ENCODE measurements at regions not wholly inside any gene's neighbourhood (a gene's known extent, or its start where the extent isn't known, plus 50 kb on each side); places are given as distances from the start of the nearest gene placed in this dataset.
"Not testable (repeated sequence)": the region's sequence is repeated elsewhere in the genome, so short reads cannot be mapped to it uniquely, and the experiment has no call there.

DNA sequence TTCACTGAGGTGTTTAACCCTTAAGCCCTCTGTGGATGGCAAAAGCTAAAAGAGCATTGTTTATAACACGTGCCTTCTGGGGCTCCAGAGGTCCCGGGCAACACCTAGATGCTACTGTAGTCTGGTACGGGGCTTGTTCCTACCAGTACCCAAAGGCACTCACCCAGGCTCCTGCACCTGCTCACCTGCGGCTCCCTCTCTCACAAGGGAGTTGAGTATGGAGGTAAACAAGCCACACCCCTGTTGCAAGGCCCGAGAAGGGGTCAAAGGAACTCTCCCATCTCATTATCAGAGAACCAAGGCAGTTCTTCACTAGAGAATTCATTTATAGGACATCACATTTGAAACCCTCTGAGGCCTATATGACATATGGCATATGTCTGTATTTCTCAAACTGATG, 53.4 kb upstream of the IL6ST start:
- Mint-ChIP-seq H3K27me3 (no peaks in the 10 kb centered on the region), H3K9me3 (no peaks in the 10 kb centered on the region), H3K27ac (no peak overlapping the region), H3K4me3 (no peak overlapping the region), H3K4me1 (peaks cover 80% of the 10 kb centered on the region), H3K36me3 (no peaks in the 10 kb centered on the region)

DNA sequence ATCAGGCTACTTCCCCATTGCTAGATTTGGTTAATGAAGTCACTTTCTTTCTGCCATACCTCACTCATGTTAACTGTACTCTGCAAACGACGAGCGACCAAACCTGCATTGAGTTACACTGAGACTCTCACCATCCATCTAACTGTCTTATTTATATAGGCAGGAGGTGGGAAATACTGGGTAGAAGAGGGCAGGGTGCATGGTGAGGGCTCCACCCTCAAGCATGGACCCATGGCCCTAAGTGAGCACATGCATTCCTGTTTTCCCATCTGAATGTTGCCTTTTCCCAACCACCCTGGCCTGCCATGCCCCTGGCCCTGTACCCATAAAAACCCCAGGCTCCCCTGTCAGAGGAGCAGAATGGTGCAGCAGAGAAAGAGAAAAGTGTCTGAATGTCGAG, 52.7 kb upstream of the IL6ST start:
- Mint-ChIP-seq H3K36me3 (no peaks in the 10 kb centered on the region), H3K9me3 (no peaks in the 10 kb centered on the region), H3K4me3 (no peak overlapping the region), H3K4me1 (peaks cover 80% of the 10 kb centered on the region), H3K27ac (no peak overlapping the region), H3K27me3 (no peaks in the 10 kb centered on the region)

DNA sequence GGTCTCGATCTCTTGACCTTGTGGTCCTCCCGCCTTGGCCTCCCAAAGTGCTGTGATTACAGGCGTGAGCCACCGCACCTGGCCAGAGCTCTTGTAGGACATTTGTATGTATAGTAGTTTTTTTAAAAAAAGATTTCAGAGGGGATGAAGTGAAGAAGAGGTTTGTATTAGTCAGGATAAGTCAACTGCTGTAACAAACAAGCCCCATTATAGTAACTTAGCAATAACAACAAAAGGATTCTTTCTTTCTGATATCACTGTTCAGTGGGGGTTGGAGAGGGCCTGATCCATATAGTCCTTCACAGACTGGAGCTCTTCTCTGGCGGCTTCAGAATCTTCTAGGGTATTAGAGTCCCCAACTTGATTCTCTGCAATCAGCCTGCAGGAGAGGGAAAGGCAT, 50.7 kb upstream of the IL6ST start:
- peak overlapping the region; percentile 61 for H3K27ac Mint-ChIP-seq
- H3K9me3 Mint-ChIP-seq = no peaks in the 10 kb centered on the region
- no peak overlapping the region for H3K4me3 Mint-ChIP-seq
- H3K27me3 Mint-ChIP-seq = no peaks in the 10 kb centered on the region
- H3K36me3 Mint-ChIP-seq = no peaks in the 10 kb centered on the region
- H3K4me1 Mint-ChIP-seq = peaks cover 69% of the 10 kb centered on the region

- not testable (repeated sequence) for H3K4me3 Mint-ChIP-seq, H3K9me3 Mint-ChIP-seq, H3K36me3 Mint-ChIP-seq, H3K27me3 Mint-ChIP-seq
- Mint-ChIP-seq H3K27ac (peak overlapping the region; percentile 61), H3K4me1 (peaks cover 71% of the 10 kb centered on the region)
Measured at GRCh38 chr5:56044746-56045428, 50.1 kb upstream of the IL6ST start.

Measured in activated naive CD4-positive, alpha-beta T cell treated with anti-CD3 and anti-CD28 coated beads, Interleukin-2, amount 50 U/mL, for 24 hours (primary cell).